H9 (cell line): ENCODE measurements at regions not wholly inside any gene's neighbourhood (a gene's known extent, or its start where the extent isn't known, plus 50 kb on each side); places are given as distances from the start of the nearest gene placed in this dataset.

Source experiments
- DNase-seq: peaks from one replicate; pipeline ENCODE4 v3.0.0-alpha.2; 2017
- H2AFZ ChIP-seq: one replicate; pipeline ENCODE4 v1.6.1; 2013; ENCODE audit warnings: mild to moderate bottlenecking, low read length, control low read depth, moderate library complexity
- H2AK5ac ChIP-seq: 2 replicates; pipeline ENCODE4 v1.6.1; 2013; ENCODE audit warnings: low read length, control low read depth, mixed read lengths; ENCODE audit not compliant: insufficient read length
- H2BK120ac ChIP-seq: one replicate; pipeline ENCODE4 v1.6.1; 2013; ENCODE audit warnings: low read depth, mild to moderate bottlenecking, low read length, control low read depth, inconsistent platforms; ENCODE audit not compliant: poor library complexity, severe bottlenecking
- H2BK12ac ChIP-seq: 2 replicates; pipeline ENCODE4 v1.6.1; 2013; ENCODE audit warnings: low read length, control low read depth, mixed read lengths, low read depth; ENCODE audit not compliant: insufficient read length
- H2BK15ac ChIP-seq: 2 replicates; pipeline ENCODE4 v1.6.1; 2013; ENCODE audit warnings: low read depth, low read length, control low read depth
- H2BK20ac ChIP-seq: one replicate; pipeline ENCODE4 v1.6.1; 2013; ENCODE audit warnings: low read depth, mild to moderate bottlenecking, low read length, control low read depth, inconsistent platforms; ENCODE audit not compliant: poor library complexity, severe bottlenecking
- H2BK5ac ChIP-seq: 2 replicates; pipeline ENCODE4 v1.6.1; 2013; ENCODE audit warnings: low read length, control low read depth, mixed read lengths; ENCODE audit not compliant: insufficient read length
- H3K14ac ChIP-seq: 2 replicates; pipeline ENCODE4 v1.6.1; 2013; ENCODE audit warnings: low read length, control low read depth; ENCODE audit not compliant: insufficient read depth
- H3K18ac ChIP-seq: 2 replicates; pipeline ENCODE4 v1.6.1; 2013; ENCODE audit warnings: low read depth, mild to moderate bottlenecking, mixed read lengths, low read length, control low read depth; ENCODE audit not compliant: insufficient read length
- H3K23ac ChIP-seq: 2 replicates; pipeline ENCODE4 v1.6.1; 2013; ENCODE audit warnings: low read length, control low read depth, mixed read lengths, low read depth; ENCODE audit not compliant: insufficient read length
- H3K23me2 ChIP-seq: 2 replicates; pipeline ENCODE4 v1.6.1; 2013; ENCODE audit warnings: low read depth, mild to moderate bottlenecking, mixed read lengths, low read length, control low read depth; ENCODE audit not compliant: insufficient read length, poor library complexity, severe bottlenecking
- H3K27ac ChIP-seq: 2 replicates; pipeline ENCODE4 v1.5.1; 2013; ENCODE audit warnings: low read length, control low read depth, mixed read lengths, low read depth; ENCODE audit not compliant: insufficient read length
- H3K27me3 ChIP-seq: 2 replicates; pipeline ENCODE4 v1.6.1; 2013; ENCODE audit warnings: low read length, control low read depth, inconsistent platforms; ENCODE audit not compliant: insufficient read depth
- H3K4ac ChIP-seq: 2 replicates; pipeline ENCODE4 v1.6.1; 2013; ENCODE audit warnings: low read depth, mild to moderate bottlenecking, control low read depth, inconsistent platforms, low read length, moderate library complexity
- H3K4me1 ChIP-seq: 2 replicates; pipeline ENCODE4 v1.6.1; 2013; ENCODE audit warnings: low read length, control low read depth, inconsistent platforms; ENCODE audit not compliant: insufficient read depth
- H3K4me2 ChIP-seq: 2 replicates; pipeline ENCODE4 v1.6.1; 2013; ENCODE audit warnings: low read length, control low read depth, mixed read lengths; ENCODE audit not compliant: insufficient read length, insufficient read depth
- H3K56ac ChIP-seq: 2 replicates; pipeline ENCODE4 v1.6.1; 2013; ENCODE audit warnings: low read depth, mild to moderate bottlenecking, mixed read lengths, low read length, control low read depth; ENCODE audit not compliant: insufficient read length
- H3K79me1 ChIP-seq: 2 replicates; pipeline ENCODE4 v1.6.1; 2013; ENCODE audit warnings: low read depth, mild to moderate bottlenecking, moderate library complexity, low read length, control low read depth, inconsistent platforms; ENCODE audit not compliant: insufficient read depth, poor library complexity, severe bottlenecking
- H3K79me2 ChIP-seq: 2 replicates; pipeline ENCODE4 v1.6.1; 2013; ENCODE audit warnings: low read length, control low read depth, inconsistent platforms; ENCODE audit not compliant: insufficient read depth
- H3K9ac ChIP-seq: 2 replicates; pipeline ENCODE4 v1.6.1; 2013; ENCODE audit warnings: low read length, control low read depth, mixed read lengths; ENCODE audit not compliant: insufficient read length; ENCODE audit errors: extremely low read depth
- H3K9me3 ChIP-seq: one replicate; pipeline ENCODE4 v1.6.1; 2013; ENCODE audit warnings: low read depth, low read length, inconsistent platforms; ENCODE audit not compliant: control insufficient read depth
- H3T11ph ChIP-seq: one replicate; pipeline ENCODE4 v1.6.1; 2013; ENCODE audit warnings: mild to moderate bottlenecking, low read length, control low read depth, inconsistent platforms
- H4K20me1 ChIP-seq: one replicate; pipeline ENCODE4 v1.6.1; 2013; ENCODE audit not compliant: control insufficient read depth, insufficient read length, insufficient read depth
- H4K5ac ChIP-seq: 2 replicates; pipeline ENCODE4 v1.6.1; 2013; ENCODE audit warnings: low read depth, mild to moderate bottlenecking, mixed read lengths, low read length, control low read depth; ENCODE audit not compliant: insufficient read length
- H4K8ac ChIP-seq: replicated peaks from 2 replicates; pipeline ENCODE4 v1.6.1; 2013; ENCODE audit warnings: low read length, control low read depth, mixed read lengths, low read depth; ENCODE audit not compliant: insufficient read length
- H4K91ac ChIP-seq: 2 replicates; pipeline ENCODE4 v1.6.1; 2013; ENCODE audit warnings: low read depth, mild to moderate bottlenecking, moderate library complexity, mixed read lengths, low read length, control low read depth; ENCODE audit not compliant: insufficient read length
- H3K27ac Mint-ChIP-seq, 3 experiments: 2 replicates in 2 of 3; 3 replicates in 1 of 3; pipeline ENCODE4 v1.8.0; 2020 to 2021; ENCODE audit warnings: mixed read lengths in 3 of 3, mild to moderate bottlenecking in 1 of 3, moderate library complexity in 1 of 3
- H3K27me3 Mint-ChIP-seq: 2 replicates; pipeline ENCODE4 v1.8.0; 2021; ENCODE audit warnings: low read depth, mild to moderate bottlenecking, moderate library complexity, mixed read lengths
- H3K36me3 Mint-ChIP-seq, 3 experiments: 2 replicates in 2 of 3; 3 replicates in 1 of 3; pipeline ENCODE4 v1.8.0; 2020 to 2021; ENCODE audit warnings: low read depth in 3 of 3, mixed read lengths in 3 of 3; ENCODE audit not compliant: insufficient read depth in 1 of 3
- H3K4me1 Mint-ChIP-seq, 2 experiments: 2 replicates each; pipeline ENCODE4 v1.8.0; 2020; ENCODE audit warnings: mixed read lengths in 2 of 2
- H3K4me3 Mint-ChIP-seq, 2 experiments: 2 replicates in 1 of 2; 3 replicates in 1 of 2; pipeline ENCODE4 v1.8.0; 2020 to 2021; ENCODE audit warnings: mild to moderate bottlenecking in 2 of 2, mixed read lengths in 2 of 2, moderate library complexity in 1 of 2
- H3K9me3 Mint-ChIP-seq, 2 experiments: 2 replicates in 1 of 2; 3 replicates in 1 of 2; pipeline ENCODE4 v1.8.0; 2020; ENCODE audit warnings: mild to moderate bottlenecking in 2 of 2, mixed read lengths in 2 of 2, moderate library complexity in 1 of 2
- WGBS: extraction: QIAGEN DNeasy Blood & Tissue Kit; methylation state at CpG from one replicate; pipeline ENCODE4 v1.1.7; 2013; ENCODE audit warnings: missing lambda C conversion rate, low lambda C conversion rate, mixed read lengths; ENCODE audit not compliant: insufficient read length; ENCODE audit errors: extremely low coverage; 5-methylcytosine and 5-hydroxymethylcytosine counted together
- TF ChIP-seq, protein P1 (sequence below): fragments of 200-600 bp; sonication (generic); conservative IDR thresholded peaks from 3 replicates; pipeline ENCODE4 v1.8.0; 2021; ENCODE audit warnings: antibody characterized with exemption, mild to moderate bottlenecking

DNA sequence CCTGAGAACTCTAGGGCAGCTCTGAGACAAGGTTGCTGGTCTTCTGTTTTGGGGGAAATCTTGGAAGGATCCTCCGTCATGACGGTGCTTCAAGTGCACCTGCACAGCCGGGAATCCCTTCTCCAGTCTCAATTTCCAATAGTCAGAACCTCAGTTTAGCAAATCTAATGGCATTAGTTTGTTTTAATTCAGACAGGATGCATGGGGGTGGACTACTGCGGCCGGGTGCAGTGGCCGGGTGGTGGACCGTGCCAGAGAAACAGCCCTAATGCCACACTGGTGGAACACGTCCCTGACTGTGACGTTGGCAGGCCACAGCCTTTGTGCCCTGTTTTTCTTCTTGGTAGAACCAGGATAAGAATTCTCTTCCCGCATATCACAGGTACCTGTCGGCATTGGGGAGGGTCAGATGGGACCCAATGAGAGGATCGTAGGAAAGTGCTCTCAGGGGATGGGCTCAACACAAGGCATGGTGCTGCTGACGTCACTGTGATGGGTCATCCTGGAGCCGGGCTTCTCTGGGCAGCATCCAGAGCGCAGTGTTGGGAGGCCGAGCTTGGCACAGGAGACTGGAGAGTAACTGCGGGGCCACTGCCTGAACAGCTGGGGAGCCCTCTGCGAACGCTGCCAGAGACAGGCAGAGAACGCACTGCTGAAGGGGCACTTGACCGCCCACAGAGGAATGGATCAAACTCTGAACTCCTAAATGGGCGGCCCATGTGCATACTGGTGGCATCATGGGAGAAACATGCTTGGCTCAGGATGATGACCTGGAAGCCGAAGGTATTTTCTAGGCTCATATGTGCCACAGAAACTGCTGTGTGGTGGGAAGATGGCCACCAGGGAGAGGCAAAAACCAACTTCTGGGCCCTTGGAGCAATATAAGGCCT is 313.8 kb upstream of the SHH start:
- no peaks in the 10 kb centered on the region; a peak in 1 of 5 replicates for H3K9me3 Mint-ChIP-seq
- H2BK120ac ChIP-seq: no peak overlapping the region
- no peak overlapping the region for H3K23ac ChIP-seq
- no peak overlapping the region for H3T11ph ChIP-seq
- no peaks in the 10 kb centered on the region for H3K36me3 Mint-ChIP-seq
- no peaks in the 10 kb centered on the region for H3K79me2 ChIP-seq
- no peak overlapping the region for H3K9ac ChIP-seq
- H3K9me3 ChIP-seq: no peaks in the 10 kb centered on the region
- H3K4me1 Mint-ChIP-seq: 0 out of 4 replicates have a peak, but pooled peaks cover 0 to 2% of the 10 kb centered on the region in 2 experiments
- H4K20me1 ChIP-seq: no peaks in the 10 kb centered on the region
- no peak overlapping the region for H2AK5ac ChIP-seq
- no peaks in the 10 kb centered on the region for H3K27me3 ChIP-seq
- H2AFZ ChIP-seq: no peak overlapping the region
- H4K91ac ChIP-seq: no peak overlapping the region
- no peak overlapping the region for H2BK12ac ChIP-seq
- H3K4me2 ChIP-seq: no peak overlapping the region
- H3K18ac ChIP-seq: no peak overlapping the region
- H3K4me3 Mint-ChIP-seq: no peak overlapping the region
- no peak overlapping the region for H3K56ac ChIP-seq
- no peak overlapping the region for H4K5ac ChIP-seq
- no peaks in the 10 kb centered on the region for H3K4me1 ChIP-seq
- no peaks in the 10 kb centered on the region for H3K23me2 ChIP-seq
- no peak overlapping the region for H4K8ac ChIP-seq
- H3K27ac Mint-ChIP-seq: no peak overlapping the region
- H3K79me1 ChIP-seq: no peaks in the 10 kb centered on the region
- H2BK20ac ChIP-seq: no peak overlapping the region
- H2BK15ac ChIP-seq: no peak overlapping the region
- no peak overlapping the region for H3K27ac ChIP-seq
- H2BK5ac ChIP-seq: no peak overlapping the region
- H3K4ac ChIP-seq: no peak overlapping the region
- H3K27me3 Mint-ChIP-seq: peaks cover 7% of the 10 kb centered on the region
- TF ChIP-seq, protein P1, sequence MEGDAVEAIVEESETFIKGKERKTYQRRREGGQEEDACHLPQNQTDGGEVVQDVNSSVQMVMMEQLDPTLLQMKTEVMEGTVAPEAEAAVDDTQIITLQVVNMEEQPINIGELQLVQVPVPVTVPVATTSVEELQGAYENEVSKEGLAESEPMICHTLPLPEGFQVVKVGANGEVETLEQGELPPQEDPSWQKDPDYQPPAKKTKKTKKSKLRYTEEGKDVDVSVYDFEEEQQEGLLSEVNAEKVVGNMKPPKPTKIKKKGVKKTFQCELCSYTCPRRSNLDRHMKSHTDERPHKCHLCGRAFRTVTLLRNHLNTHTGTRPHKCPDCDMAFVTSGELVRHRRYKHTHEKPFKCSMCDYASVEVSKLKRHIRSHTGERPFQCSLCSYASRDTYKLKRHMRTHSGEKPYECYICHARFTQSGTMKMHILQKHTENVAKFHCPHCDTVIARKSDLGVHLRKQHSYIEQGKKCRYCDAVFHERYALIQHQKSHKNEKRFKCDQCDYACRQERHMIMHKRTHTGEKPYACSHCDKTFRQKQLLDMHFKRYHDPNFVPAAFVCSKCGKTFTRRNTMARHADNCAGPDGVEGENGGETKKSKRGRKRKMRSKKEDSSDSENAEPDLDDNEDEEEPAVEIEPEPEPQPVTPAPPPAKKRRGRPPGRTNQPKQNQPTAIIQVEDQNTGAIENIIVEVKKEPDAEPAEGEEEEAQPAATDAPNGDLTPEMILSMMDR: no peak
- H3K14ac ChIP-seq: no peak overlapping the region
- no CpG with 5 or more reads among the region's 23 CpGs for WGBS
- DNase-seq: no peak
